ENCODE measurements at regions not wholly inside any gene's neighbourhood (a gene's known extent, or its start where the extent isn't known, plus 50 kb on each side); places are given as distances from the start of the nearest gene placed in this dataset.
"Not testable (repeated sequence)": the region's sequence is repeated elsewhere in the genome, so short reads cannot be mapped to it uniquely, and the experiment has no call there.

- DNase-seq (ENCODE audit: low read depth): no peak
Measured at GRCh38 chr5:44048276-44048984, 340.8 kb downstream of the FGF10 start.

GRCh38 chr5:44046619-44047364, 342.4 kb downstream of the FGF10 start:
- no peak for DNase-seq (ENCODE audit: low read depth)

GRCh38 chr5:44044549-44044948, 344.7 kb downstream of the FGF10 start:
- DNase-seq (ENCODE audit: low read depth): not testable (repeated sequence)

- no peak for DNase-seq (ENCODE audit: low read depth)
Measured at GRCh38 chr5:44028226-44028625, 361.0 kb downstream of the FGF10 start.

GRCh38 chr5:44022622-44023021, 366.6 kb downstream of the FGF10 start:
- no peak for DNase-seq (ENCODE audit: low read depth)

GRCh38 chr5:44011518-44011917, 377.7 kb downstream of the FGF10 start:
- DNase-seq (ENCODE audit: low read depth): no peak

- DNase-seq (ENCODE audit: low read depth): no peak
Measured at GRCh38 chr5:44002381-44002901, 386.8 kb downstream of the FGF10 start.

- no peak for DNase-seq (ENCODE audit: low read depth)
Measured at GRCh38 chr5:44001675-44002380, 387.4 kb downstream of the FGF10 start.

- DNase-seq (ENCODE audit: low read depth): no peak
Measured at GRCh38 chr5:44001236-44001635, 388.0 kb downstream of the FGF10 start.

GRCh38 chr5:43997647-43998272, 391.5 kb downstream of the FGF10 start:
- no peak for DNase-seq (ENCODE audit: low read depth)

- DNase-seq (ENCODE audit: low read depth): no peak
Measured at GRCh38 chr5:43996221-43996620, 393.0 kb downstream of the FGF10 start.

GRCh38 chr5:43994352-43994708, 391.4 kb downstream of the NNT start:
- DNase-seq (ENCODE audit: low read depth): no peak

- no peak for DNase-seq (ENCODE audit: low read depth)
Measured at GRCh38 chr5:43993634-43994351, 390.8 kb downstream of the NNT start.

GRCh38 chr5:43985411-43985810, 382.4 kb downstream of the NNT start:
- DNase-seq (ENCODE audit: low read depth): no peak

- DNase-seq (ENCODE audit: low read depth): no peak
Measured at GRCh38 chr5:43981556-43981955, 378.6 kb downstream of the NNT start.

- no peak for DNase-seq (ENCODE audit: low read depth)
Measured at GRCh38 chr5:43973908-43974307, 370.9 kb downstream of the NNT start.

- no peak for DNase-seq (ENCODE audit: low read depth)
Measured at GRCh38 chr5:43973318-43973717, 370.3 kb downstream of the NNT start.

GRCh38 chr5:43967165-43967564, 364.2 kb downstream of the NNT start:
- DNase-seq (ENCODE audit: low read depth): no peak

GRCh38 chr5:43959144-43959543, 356.2 kb downstream of the NNT start:
- DNase-seq (ENCODE audit: low read depth): no peak

- no peak for DNase-seq (ENCODE audit: low read depth)
Measured at GRCh38 chr5:43947935-43948334, 345.0 kb downstream of the NNT start.

- DNase-seq (ENCODE audit: low read depth): no peak
Measured at GRCh38 chr5:43941806-43942205, 338.8 kb downstream of the NNT start.

GRCh38 chr5:43940562-43940961, 337.6 kb downstream of the NNT start:
- DNase-seq (ENCODE audit: low read depth): no peak
